ENCODE measurements at regions not wholly inside any gene's neighbourhood (a gene's known extent, or its start where the extent isn't known, plus 50 kb on each side); places are given as distances from the start of the nearest gene placed in this dataset.

GRCh38 chr4:176436293-176436973 is 116.7 kb downstream of the SPCS3 start:
- ATAC-seq (no peak), DNase-seq (ENCODE audit: low read depth, low spot score) (no peak)
- Histone ChIP-seq H4K20me1 (ENCODE audit: insufficient read depth) (no peaks in the 10 kb centered on the region), H3K9ac (ENCODE audit: low read length) (no peak overlapping the region), H3K27ac (ENCODE audit: low read depth, low read length) (no peak overlapping the region), H3K36me3 (ENCODE audit: control insufficient read depth in 1 of 2, insufficient read depth in 2 of 2, low read length in 2 of 2) (no peaks in the 10 kb centered on the region), H3K4me3 (replicated peaks in 1 of 2; ENCODE audit: low read depth in 1 of 2, low read length in 2 of 2) (no peak overlapping the region), H3K9me3 (ENCODE audit: control insufficient read depth in 1 of 2, insufficient read depth in 1 of 2, low read depth in 1 of 2, low read length in 2 of 2) (no peaks in the 10 kb centered on the region), H3K27me3 (ENCODE audit: insufficient read depth, low read length) (no peaks in the 10 kb centered on the region), H3K4me1 (ENCODE audit: control insufficient read depth in 1 of 2, insufficient read depth in 2 of 2, low read length in 2 of 2) (no peaks in the 10 kb centered on the region), H3K79me2 (ENCODE audit: insufficient read depth, low read length) (no peaks in the 10 kb centered on the region), H2AFZ (ENCODE audit: low read depth, low read length, poor library complexity, severe bottlenecking) (no peak overlapping the region), H3K9me2 (ENCODE audit: insufficient read depth) (no peaks in the 10 kb centered on the region), H3K4me2 (ENCODE audit: low read length) (no peak overlapping the region)
- BruUV-seq (replicated peaks), result no TSS peak
- ChIA-PET POLR2A (no interaction called here), RAD21 (ENCODE audit: low non-redundant PET in 1 of 2, low total read pairs in 2 of 2, uncharacterized antibody in 2 of 2, unreplicated experiment in 2 of 2) (no interaction called here), CTCF (no interaction called here)
- TF ChIP-seq TCF7L2 (IDR thresholded peaks at IDR 0.05; ENCODE audit: borderline replicate concordance, extremely low read depth, insufficient read depth, insufficient read length), result no peak
- no peak for TF ChIP-seq ZNF274 (IDR thresholded peaks at IDR 0.05; ENCODE audit: low read depth, low read length)
- no peak for TF ChIP-seq SP1 (IDR thresholded peaks at IDR 0.05; ENCODE audit: low read depth)
- no peak for TF ChIP-seq CEBPB (IDR thresholded peaks at IDR 0.05; ENCODE audit: low read depth)
- intact Hi-C loops (cut with micrococcal nuclease), result no loop called here

GRCh38 chr4:176437756-176438155 is 118.0 kb downstream of the SPCS3 start:
- ATAC-seq (no peak), DNase-seq (ENCODE audit: low read depth, low spot score) (no peak)
- ChIA-PET POLR2A (no interaction called here), CTCF (no interaction called here), RAD21 (ENCODE audit: low non-redundant PET in 1 of 2, low total read pairs in 2 of 2, uncharacterized antibody in 2 of 2, unreplicated experiment in 2 of 2) (no interaction called here)
- H3K9me3 ChIP-seq (ENCODE audit: control insufficient read depth in 1 of 2, insufficient read depth in 1 of 2, low read depth in 1 of 2, low read length in 2 of 2), result no peaks in the 10 kb centered on the region
- no peaks in the 10 kb centered on the region for H3K36me3 ChIP-seq (ENCODE audit: control insufficient read depth in 1 of 2, insufficient read depth in 2 of 2, low read length in 2 of 2)
- H3K4me3 ChIP-seq (replicated peaks in 1 of 2; ENCODE audit: low read depth in 1 of 2, low read length in 2 of 2), result no peak overlapping the region
- no peaks in the 10 kb centered on the region for H3K79me2 ChIP-seq (ENCODE audit: insufficient read depth, low read length)
- no peak overlapping the region for H3K9ac ChIP-seq (ENCODE audit: low read length)
- H2AFZ ChIP-seq (ENCODE audit: low read depth, low read length, poor library complexity, severe bottlenecking), result no peak overlapping the region
- peaks cover 2 to 8% of the 10 kb centered on the region in 2 experiments; a peak in 3 of 4 replicates for H3K4me1 ChIP-seq (ENCODE audit: control insufficient read depth in 1 of 2, insufficient read depth in 2 of 2, low read length in 2 of 2)
- H3K4me2 ChIP-seq (ENCODE audit: low read length), result no peak overlapping the region
- intact Hi-C loops (cut with micrococcal nuclease), result no loop called here
- no peak overlapping the region for H3K27ac ChIP-seq (ENCODE audit: low read depth, low read length)
- no peaks in the 10 kb centered on the region for H3K9me2 ChIP-seq (ENCODE audit: insufficient read depth)
- no peaks in the 10 kb centered on the region for H3K27me3 ChIP-seq (ENCODE audit: insufficient read depth, low read length)
- no TSS peak for BruUV-seq (replicated peaks)
- no peaks in the 10 kb centered on the region for H4K20me1 ChIP-seq (ENCODE audit: insufficient read depth)
- TF ChIP-seq EGR1 (IDR thresholded peaks at IDR 0.05; ENCODE audit: low read depth), result no peak
- TF ChIP-seq POLR2A (IDR thresholded peaks at IDR 0.05; ENCODE audit: borderline replicate concordance, extremely low read depth, insufficient read depth, insufficient read length), result no peak
- no peak for TF ChIP-seq EZH2phosphoT487 (IDR thresholded peaks at IDR 0.05; ENCODE audit: borderline replicate concordance)
- no peak for TF ChIP-seq EZH2 (IDR thresholded peaks at IDR 0.05)
- no peak for TF ChIP-seq YY1 (IDR thresholded peaks at IDR 0.05; ENCODE audit: extremely low read depth, insufficient replicate concordance, low read depth, low read length)
- TF ChIP-seq REST (IDR thresholded peaks at IDR 0.05; ENCODE audit: low read depth), result no peak
- no peak for TF ChIP-seq SP1 (IDR thresholded peaks at IDR 0.05; ENCODE audit: low read depth)
- TF ChIP-seq SIN3A (IDR thresholded peaks at IDR 0.05; ENCODE audit: low read depth), result no peak
- no peak for TF ChIP-seq FOSL1 (IDR thresholded peaks at IDR 0.05; ENCODE audit: low read depth)
- TF ChIP-seq CBX3 (IDR thresholded peaks at IDR 0.05; ENCODE audit: low read depth), result no peak
- no peak for TF ChIP-seq POLR2AphosphoS5 (IDR thresholded peaks at IDR 0.05; ENCODE audit: low read depth, low read length)
- TF ChIP-seq ZBTB33 (IDR thresholded peaks at IDR 0.05; ENCODE audit: extremely low read depth, insufficient replicate concordance, low read length), result no peak
- TF ChIP-seq MAX (IDR thresholded peaks at IDR 0.05), result no peak
